ENCODE measurements at regions not wholly inside any gene's neighbourhood (a gene's known extent, or its start where the extent isn't known, plus 50 kb on each side); places are given as distances from the start of the nearest gene placed in this dataset.

- no peak for TF ChIP-seq EZH2 (IDR thresholded peaks at IDR 0.05; ENCODE audit: low read length)
- no peak for TF ChIP-seq CTCF (optimal IDR thresholded peaks at IDR 0.05 in 1 of 3, IDR thresholded peaks at IDR 0.05 in 1 of 3, conservative IDR thresholded peaks at IDR 0.05 in 1 of 3; ENCODE audit: extremely low read depth in 1 of 3, insufficient read depth in 2 of 3, low read length in 3 of 3)
Measured at GRCh38 chr10:4763960-4764428, 62.0 kb upstream of the AKR1E2 start.

All from keratinocyte (primary cell).